SK-N-SH (cell line): ENCODE measurements at regions not wholly inside any gene's neighbourhood (a gene's known extent, or its start where the extent isn't known, plus 50 kb on each side); places are given as distances from the start of the nearest gene placed in this dataset.

Experiments used
- CTCF ChIA-PET: fragments of 300-600, 350-600 bp; formaldehyde crosslinking; extraction: SDS; loops from one replicate; lab custom pipeline; 2021; lab: Yijun Ruan, JAX
- POLR2A ChIA-PET: fragments of 350-600 bp; sonication (Branson Sonifier 250); formaldehyde crosslinking; extraction: SDS; loops from one replicate; lab custom pipeline; 2020; ENCODE audit warnings: antibody characterized with exemption, inconsistent platforms; lab: Yijun Ruan, JAX
- DNase-seq: peaks from one replicate; pipeline ENCODE4 v3.0.0; 2012
- H2AFZ ChIP-seq: fragments of 200-600 bp; sonication (generic); 2 replicates; pipeline ENCODE4 v1.8.1; 2016; ENCODE audit warnings: antibody characterized with exemption, mild to moderate bottlenecking, low read depth
- H3F3A ChIP-seq: fragments of 200-600 bp; sonication (generic); replicated peaks from 2 replicates; pipeline ENCODE3; 2016; ENCODE audit warnings: antibody characterized with exemption, mild to moderate bottlenecking; ENCODE audit not compliant: insufficient read depth
- H3K27ac ChIP-seq, 2 experiments: fragments of 200-500 bp in 1 of 2; fragments of 200-600 bp in 1 of 2; sonication (Bioruptor generic) in 1 of 2; sonication (generic), shearing (Covaris generic) in 1 of 2; 2 replicates each; pipeline versions ENCODE4 v1.5.1 to v1.6.1; 2014 to 2016; ENCODE audit warnings: low read depth in 2 of 2, inconsistent platforms in 1 of 2, low read length in 1 of 2, mild to moderate bottlenecking in 1 of 2, mixed read lengths in 1 of 2
- H3K27me3 ChIP-seq: fragments of 200-600 bp; sonication (generic), shearing (Covaris generic); 2 replicates; pipeline ENCODE4 v1.6.1; 2016; ENCODE audit warnings: mixed run types; ENCODE audit not compliant: insufficient read depth
- H3K36me3 ChIP-seq, 2 experiments: fragments of 200-500 bp in 1 of 2; fragments of 200-600 bp in 1 of 2; sonication (Bioruptor generic) in 1 of 2; sonication (generic) in 1 of 2; replicated peaks in 1 of 2; 2 replicates each; pipeline versions ENCODE3 to v1.5.1; 2014 to 2016; ENCODE audit warnings: low read length in 1 of 2, mild to moderate bottlenecking in 1 of 2; ENCODE audit not compliant: insufficient read depth in 2 of 2, control insufficient read depth in 1 of 2
- H3K4me1 ChIP-seq, 2 experiments: fragments of 200-500 bp in 1 of 2; fragments of 200-600 bp in 1 of 2; sonication (Bioruptor generic) in 1 of 2; sonication (generic), shearing (Covaris generic) in 1 of 2; 2 replicates each; pipeline versions ENCODE4 v1.5.1 to v1.6.1; 2014 to 2016; ENCODE audit warnings: low read depth in 1 of 2, low read length in 1 of 2, mixed run types in 1 of 2; ENCODE audit not compliant: insufficient read depth in 2 of 2, control insufficient read depth in 1 of 2
- H3K4me2 ChIP-seq: fragments of 200-600 bp; sonication (generic), shearing (Covaris generic); 2 replicates; pipeline ENCODE4 v1.6.1; 2017; ENCODE audit warnings: mixed run types
- H3K4me3 ChIP-seq, 2 experiments: fragments of 200-500 bp in 1 of 2; fragments of 200-600 bp in 1 of 2; sonication (Bioruptor generic) in 1 of 2; sonication (generic), shearing (Covaris generic) in 1 of 2; 2 replicates each; pipeline versions ENCODE4 v1.5.1 to v1.8.1; 2014 to 2016; ENCODE audit warnings: low read depth in 2 of 2, inconsistent platforms in 1 of 2, low read length in 1 of 2, mild to moderate bottlenecking in 1 of 2, mixed read lengths in 1 of 2, moderate library complexity in 1 of 2
- H3K79me2 ChIP-seq: fragments of 200-600 bp; sonication (generic); 2 replicates; pipeline ENCODE4 v1.8.1; 2017; ENCODE audit warnings: mild to moderate bottlenecking; ENCODE audit not compliant: insufficient read depth
- H3K9ac ChIP-seq: fragments of 200-600 bp; sonication (generic); 2 replicates; pipeline ENCODE4 v1.6.1; 2017; ENCODE audit warnings: mixed run types
- H3K9me2 ChIP-seq: fragments of 200-600 bp; sonication (generic); 2 replicates; pipeline ENCODE4 v1.6.1; 2017; ENCODE audit warnings: mixed run types
- H3K9me3 ChIP-seq: fragments of 200-600 bp; sonication (generic); 2 replicates; pipeline ENCODE4 v1.6.1; 2017; ENCODE audit warnings: mixed run types, mild to moderate bottlenecking, moderate library complexity
- H4K20me1 ChIP-seq: fragments of 200-600 bp; sonication (generic); 2 replicates; pipeline ENCODE4 v1.6.1; 2017; ENCODE audit warnings: mild to moderate bottlenecking, mixed run types; ENCODE audit not compliant: insufficient read depth
- FOSL2 ChIP-seq: IDR thresholded peaks from 2 replicates; pipeline ENCODE4 v1.4.0; 2012; ENCODE audit warnings: low read depth, mild to moderate bottlenecking, moderate library complexity, borderline replicate concordance
- GATA2 ChIP-seq: sonication (generic); formaldehyde crosslinking; IDR thresholded peaks from 2 replicates; pipeline ENCODE4 v1.5.0; 2020; ENCODE audit warnings: mild to moderate bottlenecking, missing genetic modification reagents
- JUND ChIP-seq: IDR thresholded peaks from 2 replicates; pipeline ENCODE4 v1.4.0; 2012
- PBX3 ChIP-seq: IDR thresholded peaks from 2 replicates; pipeline ENCODE4; 2012
- POLR2AphosphoS5 ChIP-seq: IDR thresholded peaks from 2 replicates; pipeline ENCODE4 v1.6.1; 2012; ENCODE audit warnings: low read depth, low read length
- RXRA ChIP-seq: IDR thresholded peaks from 2 replicates; pipeline ENCODE4 v1.4.0; 2012; ENCODE audit warnings: low read depth, mild to moderate bottlenecking, borderline replicate concordance
- SIN3A ChIP-seq: IDR thresholded peaks from 2 replicates; pipeline ENCODE4 v1.6.1; 2012; ENCODE audit warnings: low read depth, mild to moderate bottlenecking, low read length, moderate library complexity, borderline replicate concordance
- WGBS: methylation state at CpG from one replicate; pipeline ENCODE4 v1.1.6; 2017; ENCODE audit warnings: low lambda C conversion rate; 5-methylcytosine and 5-hydroxymethylcytosine counted together
- TF ChIP-seq, protein P1 (sequence below): IDR thresholded peaks from 2 replicates; pipeline ENCODE4 v1.4.0; 2012; ENCODE audit warnings: low read depth, borderline replicate concordance

GRCh38 chr7:156065400-156065799, 253.1 kb upstream of the SHH start:
- Histone ChIP-seq H3K27me3 (peaks cover 78% of the 10 kb centered on the region), H3K9me3 (no peaks in the 10 kb centered on the region), H3K27ac (no peak overlapping the region), H3K9ac (no peak overlapping the region), H3K79me2 (no peaks in the 10 kb centered on the region), H4K20me1 (no peaks in the 10 kb centered on the region), H3K4me1 (no peaks in the 10 kb centered on the region), H3K4me3 (no peak overlapping the region), H3F3A (peaks cover 16% of the 10 kb centered on the region), H3K36me3 (no peaks in the 10 kb centered on the region), H3K4me2 (peak overlapping the region; percentile 64), H2AFZ (no peak overlapping the region), H3K9me2 (no peaks in the 10 kb centered on the region)
- CTCF ChIA-PET: interaction anchor here (1.3 kb wide), 1 partner anchor 9 kb away, joined by 4 read pairs; no protein-coding TSS in a partner anchor
- 6% methylated on average over 3 of the region's 3 CpGs for WGBS
- POLR2A ChIA-PET: no interaction called here
- TF ChIP-seq SIN3A: no peak
- TF ChIP-seq, protein P1, sequence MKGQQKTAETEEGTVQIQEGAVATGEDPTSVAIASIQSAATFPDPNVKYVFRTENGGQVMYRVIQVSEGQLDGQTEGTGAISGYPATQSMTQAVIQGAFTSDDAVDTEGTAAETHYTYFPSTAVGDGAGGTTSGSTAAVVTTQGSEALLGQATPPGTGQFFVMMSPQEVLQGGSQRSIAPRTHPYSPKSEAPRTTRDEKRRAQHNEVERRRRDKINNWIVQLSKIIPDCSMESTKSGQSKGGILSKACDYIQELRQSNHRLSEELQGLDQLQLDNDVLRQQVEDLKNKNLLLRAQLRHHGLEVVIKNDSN: no peak
- no peak for DNase-seq

- Histone ChIP-seq H3K79me2 (no peaks in the 10 kb centered on the region), H3K9me2 (no peaks in the 10 kb centered on the region), H3K27ac (no peak overlapping the region), H3K27me3 (peaks cover 78% of the 10 kb centered on the region), H3K9me3 (no peaks in the 10 kb centered on the region), H4K20me1 (no peaks in the 10 kb centered on the region), H3K36me3 (no peaks in the 10 kb centered on the region), H3K4me2 (peak overlapping the region; percentile 64), H3F3A (peaks cover 16% of the 10 kb centered on the region), H3K4me1 (no peaks in the 10 kb centered on the region), H3K4me3 (no peak overlapping the region), H3K9ac (no peak overlapping the region), H2AFZ (no peak overlapping the region)
- CTCF ChIA-PET: interaction anchor here (1.3 kb wide), 1 partner anchor 9 kb away, joined by 4 read pairs; no protein-coding TSS in a partner anchor
- POLR2A ChIA-PET: no interaction called here
- 0 out of 2 replicates have a peak, but pooled peaks have one; percentile 6 for TF ChIP-seq FOSL2
- TF ChIP-seq JUND: no peak
- no peak for TF ChIP-seq POLR2AphosphoS5
- TF ChIP-seq PBX3: no peak
- TF ChIP-seq RXRA: no peak
- TF ChIP-seq GATA2 (CRISPR knock-in tag): no peak
- DNase-seq: no peak
- WGBS: 2% methylated on average over 4 of the region's 4 CpGs
These were observed 252.7 kb upstream of the SHH start for GRCh38 chr7:156064971-156065386.

GRCh38 chr7:156063241-156063810, 251.1 kb upstream of the SHH start:
- no peaks in the 10 kb centered on the region for H4K20me1 ChIP-seq
- 30% methylated on average over 27 of the region's 28 CpGs for WGBS

More at GRCh38 chr7:156063241-156063810, 251.1 kb upstream of the SHH start:
- no peaks in the 10 kb centered on the region for H3K36me3 ChIP-seq
- H3K79me2 ChIP-seq: no peaks in the 10 kb centered on the region
- H3K4me1 ChIP-seq: no peaks in the 10 kb centered on the region
- peaks cover 16% of the 10 kb centered on the region for H3F3A ChIP-seq
- no peak overlapping the region for H3K9ac ChIP-seq
- DNase-seq: no peak
- H3K9me2 ChIP-seq: no peaks in the 10 kb centered on the region
- POLR2A ChIA-PET: no interaction called here
- no peak overlapping the region for H3K27ac ChIP-seq
- no peaks in the 10 kb centered on the region for H3K9me3 ChIP-seq
- H3K4me2 ChIP-seq: no peak overlapping the region
- CTCF ChIA-PET: no interaction called here
- TF ChIP-seq RXRA: no peak
- H2AFZ ChIP-seq: no peak overlapping the region
- H3K27me3 ChIP-seq: peaks cover 78% of the 10 kb centered on the region
- H3K4me3 ChIP-seq: no peak overlapping the region
